ENCODE measurements at regions not wholly inside any gene's neighbourhood (a gene's known extent, or its start where the extent isn't known, plus 50 kb on each side); places are given as distances from the start of the nearest gene placed in this dataset.
"Not testable (repeated sequence)": the region's sequence is repeated elsewhere in the genome, so short reads cannot be mapped to it uniquely, and the experiment has no call there.

GRCh38 chrY:18884748-18885147 lies 111.2 kb upstream of the HSFY2 start:
- Histone ChIP-seq H3K4me3 (ENCODE audit: low read depth in 2 of 2, low read length in 2 of 2) (no peak overlapping the region), H3K27ac (ENCODE audit: low read length) (no peak overlapping the region), H3K9me3 (ENCODE audit: control insufficient read depth, insufficient read depth, low read depth, low read length) (no peaks in the 10 kb centered on the region), H3K27me3 (ENCODE audit: control insufficient read depth, insufficient read depth, low read length) (no peaks in the 10 kb centered on the region), H3K4me1 (ENCODE audit: control insufficient read depth, insufficient read depth, low read length) (no peaks in the 10 kb centered on the region), H3K36me3 (ENCODE audit: control insufficient read depth, insufficient read depth, low read length) (no peaks in the 10 kb centered on the region)
- in situ Hi-C loops (cut with HindIII; ENCODE audit: low pct_unique_long_range_greater_than_20kb, low sequenced_read_pairs): no loop called here
- ATAC-seq: no peak
- no peak for DNase-seq (ENCODE audit: low read depth, low spot score)
- ChIA-PET CTCF (no interaction called here), POLR2A (no interaction called here)
- TF ChIP-seq CTCF (IDR thresholded peaks at IDR 0.05) (no peak), TCF7L2 (IDR thresholded peaks at IDR 0.05; ENCODE audit: low read depth, low read length) (no peak), POLR2AphosphoS5 (IDR thresholded peaks at IDR 0.05; ENCODE audit: low read depth, low read length) (no peak), REST (IDR thresholded peaks at IDR 0.05; ENCODE audit: insufficient read depth in 1 of 2, low read depth in 2 of 2, low read length in 1 of 2) (no peak), SIN3A (IDR thresholded peaks at IDR 0.05; ENCODE audit: borderline replicate concordance, insufficient read depth, low read depth, low read length) (no peak)
- intact Hi-C loops (cut with micrococcal nuclease; ENCODE audit: unreplicated experiment): no loop called here
- no TSS peak for BruUV-seq (replicated peaks)

GRCh38 chrY:18869145-18869544 lies 95.6 kb upstream of the HSFY2 start:
- H3K36me3 ChIP-seq (ENCODE audit: control insufficient read depth, insufficient read depth, low read length); intact Hi-C loops (cut with micrococcal nuclease; ENCODE audit: unreplicated experiment); H3K4me1 ChIP-seq (ENCODE audit: control insufficient read depth, insufficient read depth, low read length); CTCF ChIA-PET; POLR2A ChIA-PET; H3K27ac ChIP-seq (ENCODE audit: low read length); BruUV-seq (replicated peaks); H3K4me3 ChIP-seq (ENCODE audit: low read depth in 2 of 2, low read length in 2 of 2); H3K27me3 ChIP-seq (ENCODE audit: control insufficient read depth, insufficient read depth, low read length); H3K9me3 ChIP-seq (ENCODE audit: control insufficient read depth, insufficient read depth, low read depth, low read length); DNase-seq (ENCODE audit: low read depth, low spot score); ATAC-seq; in situ Hi-C loops (cut with HindIII; ENCODE audit: low pct_unique_long_range_greater_than_20kb, low sequenced_read_pairs): not testable (repeated sequence)

- H3K27ac ChIP-seq (ENCODE audit: low read length); DNase-seq (ENCODE audit: low read depth, low spot score); CTCF ChIA-PET; ATAC-seq; H3K4me3 ChIP-seq (ENCODE audit: low read depth in 2 of 2, low read length in 2 of 2); in situ Hi-C loops (cut with HindIII; ENCODE audit: low pct_unique_long_range_greater_than_20kb, low sequenced_read_pairs); H3K4me1 ChIP-seq (ENCODE audit: control insufficient read depth, insufficient read depth, low read length); BruUV-seq (replicated peaks); intact Hi-C loops (cut with micrococcal nuclease; ENCODE audit: unreplicated experiment); H3K27me3 ChIP-seq (ENCODE audit: control insufficient read depth, insufficient read depth, low read length); POLR2A ChIA-PET; H3K9me3 ChIP-seq (ENCODE audit: control insufficient read depth, insufficient read depth, low read depth, low read length); H3K36me3 ChIP-seq (ENCODE audit: control insufficient read depth, insufficient read depth, low read length): not testable (repeated sequence)
Measured at GRCh38 chrY:18866887-18867551, 93.5 kb upstream of the HSFY2 start.

- H3K36me3 ChIP-seq (ENCODE audit: control insufficient read depth, insufficient read depth, low read length); H3K9me3 ChIP-seq (ENCODE audit: control insufficient read depth, insufficient read depth, low read depth, low read length); H3K27ac ChIP-seq (ENCODE audit: low read length); H3K4me3 ChIP-seq (ENCODE audit: low read depth in 2 of 2, low read length in 2 of 2); ATAC-seq; CTCF ChIA-PET; DNase-seq (ENCODE audit: low read depth, low spot score); BruUV-seq (replicated peaks); intact Hi-C loops (cut with micrococcal nuclease; ENCODE audit: unreplicated experiment); H3K4me1 ChIP-seq (ENCODE audit: control insufficient read depth, insufficient read depth, low read length); in situ Hi-C loops (cut with HindIII; ENCODE audit: low pct_unique_long_range_greater_than_20kb, low sequenced_read_pairs); H3K27me3 ChIP-seq (ENCODE audit: control insufficient read depth, insufficient read depth, low read length); POLR2A ChIA-PET: not testable (repeated sequence)
Measured at GRCh38 chrY:18860856-18861255, 87.3 kb upstream of the HSFY2 start.

GRCh38 chrY:18858484-18859191 lies 85.1 kb upstream of the HSFY2 start:
- DNase-seq (ENCODE audit: low read depth, low spot score); H3K27ac ChIP-seq (ENCODE audit: low read length); intact Hi-C loops (cut with micrococcal nuclease; ENCODE audit: unreplicated experiment); CTCF ChIA-PET; H3K4me3 ChIP-seq (ENCODE audit: low read depth in 2 of 2, low read length in 2 of 2); ATAC-seq; BruUV-seq (replicated peaks); H3K9me3 ChIP-seq (ENCODE audit: control insufficient read depth, insufficient read depth, low read depth, low read length); in situ Hi-C loops (cut with HindIII; ENCODE audit: low pct_unique_long_range_greater_than_20kb, low sequenced_read_pairs); H3K36me3 ChIP-seq (ENCODE audit: control insufficient read depth, insufficient read depth, low read length); POLR2A ChIA-PET; H3K27me3 ChIP-seq (ENCODE audit: control insufficient read depth, insufficient read depth, low read length); H3K4me1 ChIP-seq (ENCODE audit: control insufficient read depth, insufficient read depth, low read length): not testable (repeated sequence)
